GM12878 (cell line): ENCODE measurements at regions not wholly inside any gene's neighbourhood (a gene's known extent, or its start where the extent isn't known, plus 50 kb on each side); places are given as distances from the start of the nearest gene placed in this dataset.

Source experiments
- ATAC-seq: fragments of 200-7000 bp; cut with Tn5 transposase; 3 replicates; pipeline ENCODE4 v1.9.1; 2020; ENCODE audit warnings: mild to moderate bottlenecking, moderate library complexity
- BruUV-seq: library from RNA; stranded (reverse); fragments of 400-500 nt; replicated peaks from 2 replicates; lab custom pipeline; 2021; lab: Mats Ljungman, UMichigan
- CTCF ChIA-PET: fragments of 300-600 bp; sonication (Branson Sonifier 250); formaldehyde crosslinking; extraction: SDS; loops from one replicate; lab custom pipeline; 2021; ENCODE audit warnings: inconsistent platforms; lab: Yijun Ruan, JAX
- POLR2A ChIA-PET: fragments of 350-600 bp; formaldehyde crosslinking; extraction: SDS; loops from one replicate; lab custom pipeline; 2021; ENCODE audit warnings: inconsistent platforms; lab: Charles Lee
- RAD21 ChIA-PET: fragments of 300-600 bp; sonication (Branson Sonifier 250); formaldehyde crosslinking; loops from one replicate; lab custom pipeline; 2023; ENCODE audit warnings: antibody characterized with exemption; ENCODE audit not compliant: unreplicated experiment; lab: Charles Lee
- SMC1A ChIA-PET: fragments of 300-600 bp; sonication (Branson Sonifier 250); formaldehyde crosslinking; loops from one replicate; lab custom pipeline; 2023; ENCODE audit not compliant: unreplicated experiment, uncharacterized antibody; lab: Charles Lee
- DNase-seq: peaks from one replicate; pipeline ENCODE4 v3.0.0-alpha.2; 2011; ENCODE audit warnings: low read depth, low spot score
- FAIRE-seq: peaks from 3 replicates; lab custom pipeline; 2011; peaks lifted over from hg19 to GRCh38; lab: Jason Lieb, UNC
- H2AFZ ChIP-seq: 2 replicates; pipeline ENCODE4 v1.6.0; 2011; ENCODE audit warnings: low read depth, low read length, control low read depth; ENCODE audit not compliant: control insufficient read depth
- H3K27ac ChIP-seq: 2 replicates; pipeline ENCODE4 v1.5.1; 2011; ENCODE audit warnings: control low read depth; ENCODE audit not compliant: control insufficient read depth, insufficient read depth
- H3K27me3 ChIP-seq, 2 experiments: replicated peaks in 1 of 2; 2 replicates each; pipeline versions ENCODE4 v1.6.0 to v1.6.1; 2011; ENCODE audit warnings: low read length in 1 of 2; ENCODE audit not compliant: control insufficient read depth in 2 of 2, insufficient read depth in 2 of 2
- H3K36me3 ChIP-seq, 2 experiments: 2 replicates each; pipeline ENCODE4 v1.5.1; 2011; ENCODE audit warnings: low read length in 1 of 2; ENCODE audit not compliant: control insufficient read depth in 2 of 2, insufficient read depth in 2 of 2
- H3K4me1 ChIP-seq: 2 replicates; pipeline ENCODE4 v1.6.1; 2011; ENCODE audit warnings: mild to moderate bottlenecking, low read length, moderate library complexity, mixed read lengths; ENCODE audit not compliant: control insufficient read depth, insufficient read depth
- H3K4me2 ChIP-seq: 2 replicates; pipeline ENCODE4 v1.6.0; 2011; ENCODE audit warnings: control low read depth; ENCODE audit not compliant: control insufficient read depth, insufficient read depth
- H3K4me3 ChIP-seq: fragments of 200-600 bp; sonication (generic); 2 replicates; pipeline ENCODE4 v1.5.1; 2016
- H3K79me2 ChIP-seq: 2 replicates; pipeline ENCODE4 v1.6.0; 2011; ENCODE audit warnings: low read length; ENCODE audit not compliant: control insufficient read depth, insufficient read depth
- H3K9ac ChIP-seq: 2 replicates; pipeline ENCODE4 v1.8.0; 2011; ENCODE audit warnings: low read length, control low read depth, mixed read lengths; ENCODE audit not compliant: control insufficient read depth, insufficient read depth
- H3K9me3 ChIP-seq: replicated peaks from 3 replicates; pipeline ENCODE4 v1.5.1; 2011; ENCODE audit warnings: mild to moderate bottlenecking, low read length; ENCODE audit not compliant: control insufficient read depth, insufficient read depth
- H4K20me1 ChIP-seq: 2 replicates; pipeline ENCODE4 v1.6.0; 2011; ENCODE audit not compliant: control insufficient read depth, insufficient read depth
- BACH1 ChIP-seq: fragments of 450-650 bp; IDR thresholded peaks from 2 replicates; pipeline ENCODE4 v1.6.1; 2017; ENCODE audit warnings: mild to moderate bottlenecking, borderline replicate concordance
- E2F8 ChIP-seq: fragments of 450-650 bp; IDR thresholded peaks from 2 replicates; pipeline ENCODE4 v1.6.1; 2018; ENCODE audit warnings: mild to moderate bottlenecking, low read depth, moderate library complexity; ENCODE audit not compliant: partially characterized antibody
- HDGF ChIP-seq: fragments of 450-650 bp; IDR thresholded peaks from 2 replicates; pipeline ENCODE4 v1.6.1; 2016; ENCODE audit warnings: antibody characterized with exemption
- JUND ChIP-seq: IDR thresholded peaks from 2 replicates; pipeline ENCODE4 v1.6.1; 2012; ENCODE audit warnings: low read depth, mild to moderate bottlenecking, low read length, improper control_type of control experiment, moderate library complexity
- MYC ChIP-seq: IDR thresholded peaks from 2 replicates; pipeline ENCODE4 v1.6.1; 2011; ENCODE audit warnings: mild to moderate bottlenecking, low read length, moderate library complexity, inconsistent platforms; ENCODE audit not compliant: insufficient read depth, insufficient replicate concordance, insufficient read length, severe bottlenecking
- NR2F1 ChIP-seq: fragments of 450-650 bp; conservative IDR thresholded peaks from 2 replicates; pipeline ENCODE4 v1.6.1; 2017; ENCODE audit warnings: mild to moderate bottlenecking
- NRF1 ChIP-seq: conservative IDR thresholded peaks from 2 replicates; pipeline ENCODE4 v1.6.1; 2011; ENCODE audit warnings: mild to moderate bottlenecking, low read depth, low read length, improper control_type of control experiment
- RUNX3 ChIP-seq: IDR thresholded peaks from 2 replicates; pipeline ENCODE4 v1.6.1; 2012; ENCODE audit warnings: low read length, inconsistent platforms
- SMARCA5 ChIP-seq: fragments of 450-650 bp; IDR thresholded peaks from 2 replicates; pipeline ENCODE4 v1.6.1; 2017; ENCODE audit warnings: mild to moderate bottlenecking
- SREBF2 ChIP-seq: IDR thresholded peaks from 2 replicates; pipeline ENCODE4 v1.6.1; 2012; ENCODE audit warnings: mild to moderate bottlenecking, low read length
- STAT1 ChIP-seq: fragments of 450-650 bp; conservative IDR thresholded peaks from 2 replicates; pipeline ENCODE4 v1.6.1; 2014; ENCODE audit warnings: antibody characterized with exemption, mild to moderate bottlenecking
- WGBS: methylation state at CpG from one replicate; pipeline ENCODE4 v1.1.6; 2016; ENCODE audit warnings: low lambda C conversion rate; ENCODE audit not compliant: insufficient replicate concordance, insufficient coverage; ENCODE audit errors: missing lambda C conversion rate; 5-methylcytosine and 5-hydroxymethylcytosine counted together
- in situ Hi-C: fragments of 300-500 bp; cut with MboI; formaldehyde crosslinking; loops from 9 replicates; pipeline ENCODE4 v1.14.3; 2018; ENCODE audit warnings: mixed read lengths
- intact Hi-C: fragments of 100-400 bp; cut with micrococcal nuclease; formaldehyde crosslinking; loops from one replicate; pipeline ENCODE4 v1.14.2; 2022; ENCODE audit not compliant: unreplicated experiment
- TF ChIP-seq, protein P1 (sequence below): IDR thresholded peaks from 2 replicates; pipeline ENCODE4 v1.6.1; 2012; ENCODE audit warnings: low read length, inconsistent platforms
- TF ChIP-seq, protein P2 (sequence below): fragments of 450-650 bp; IDR thresholded peaks from 2 replicates; pipeline ENCODE4 v1.6.1; 2017; ENCODE audit warnings: low read depth, mild to moderate bottlenecking, moderate library complexity

DNA sequence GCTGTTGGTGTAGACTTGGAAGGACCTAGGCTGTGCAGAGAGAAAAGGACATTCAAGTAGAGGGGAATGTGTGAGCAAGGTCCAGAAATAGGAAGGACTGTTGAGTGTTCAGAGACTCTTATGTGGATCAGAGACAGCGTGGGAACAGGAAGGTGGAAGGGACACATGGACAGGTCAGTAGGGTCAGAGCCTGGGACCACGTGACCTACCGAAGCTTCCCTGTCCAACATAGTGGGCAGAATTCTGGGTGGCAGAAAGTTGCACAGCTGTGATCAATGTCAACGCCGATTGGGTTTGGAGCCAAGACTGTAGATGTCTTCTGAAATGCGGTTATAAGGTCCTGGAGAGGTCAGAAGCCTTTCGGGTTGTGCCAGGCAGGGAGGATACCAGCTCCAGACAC is 195.9 kb upstream of the MKI67 start (continued):
- TF ChIP-seq MYC (no peak), BACH1 (no peak)

DNA sequence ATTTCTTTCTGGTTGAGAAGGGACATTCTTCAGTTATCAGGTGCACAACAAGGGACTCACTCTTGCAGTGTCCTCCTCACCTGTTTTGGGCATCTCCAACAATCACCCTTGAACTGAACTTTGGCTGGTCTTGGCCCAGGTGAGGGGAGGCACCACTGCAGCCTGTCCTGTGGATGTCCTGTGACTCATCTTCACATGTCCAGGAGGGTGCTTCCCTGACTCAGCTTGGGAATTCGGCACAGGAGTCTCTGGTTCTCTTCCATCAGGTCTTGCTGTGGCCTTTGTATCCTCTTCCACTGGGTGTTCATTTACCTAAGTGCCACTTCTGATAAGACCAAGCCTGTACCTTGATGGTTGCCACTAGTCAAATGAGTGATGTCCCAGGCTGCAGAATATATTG is 196.7 kb upstream of the MKI67 start:
- SMC1A ChIA-PET: no interaction called here
- Histone ChIP-seq H3K4me1 (no peaks in the 10 kb centered on the region), H3K4me2 (no peak overlapping the region), H4K20me1 (no peaks in the 10 kb centered on the region), H3K36me3 (no peaks in the 10 kb centered on the region), H2AFZ (no peak overlapping the region), H3K9me3 (no peaks in the 10 kb centered on the region), H3K4me3 (no peak overlapping the region), H3K27me3 (no peaks in the 10 kb centered on the region), H3K27ac (no peak overlapping the region), H3K9ac (no peak overlapping the region), H3K79me2 (no peaks in the 10 kb centered on the region)
- POLR2A ChIA-PET: no interaction called here
- WGBS: 0% methylated on average over 1 of the region's 1 CpG
- no peak for DNase-seq
- no peak for ATAC-seq
- no TSS peak for BruUV-seq
- in situ Hi-C loops: no loop called here
- intact Hi-C loops: no loop called here
- FAIRE-seq: no peak
- RAD21 ChIA-PET: no interaction called here
- TF ChIP-seq HDGF (no peak), NR2F1 (no peak), SMARCA5 (no peak), RUNX3 (no peak), NRF1 (no peak), JUND (no peak), SREBF2 (no peak), E2F8 (no peak), STAT1 (no peak)
- TF ChIP-seq, protein P1, sequence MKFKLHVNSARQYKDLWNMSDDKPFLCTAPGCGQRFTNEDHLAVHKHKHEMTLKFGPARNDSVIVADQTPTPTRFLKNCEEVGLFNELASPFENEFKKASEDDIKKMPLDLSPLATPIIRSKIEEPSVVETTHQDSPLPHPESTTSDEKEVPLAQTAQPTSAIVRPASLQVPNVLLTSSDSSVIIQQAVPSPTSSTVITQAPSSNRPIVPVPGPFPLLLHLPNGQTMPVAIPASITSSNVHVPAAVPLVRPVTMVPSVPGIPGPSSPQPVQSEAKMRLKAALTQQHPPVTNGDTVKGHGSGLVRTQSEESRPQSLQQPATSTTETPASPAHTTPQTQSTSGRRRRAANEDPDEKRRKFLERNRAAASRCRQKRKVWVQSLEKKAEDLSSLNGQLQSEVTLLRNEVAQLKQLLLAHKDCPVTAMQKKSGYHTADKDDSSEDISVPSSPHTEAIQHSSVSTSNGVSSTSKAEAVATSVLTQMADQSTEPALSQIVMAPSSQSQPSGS: no peak
- TF ChIP-seq, protein P2, sequence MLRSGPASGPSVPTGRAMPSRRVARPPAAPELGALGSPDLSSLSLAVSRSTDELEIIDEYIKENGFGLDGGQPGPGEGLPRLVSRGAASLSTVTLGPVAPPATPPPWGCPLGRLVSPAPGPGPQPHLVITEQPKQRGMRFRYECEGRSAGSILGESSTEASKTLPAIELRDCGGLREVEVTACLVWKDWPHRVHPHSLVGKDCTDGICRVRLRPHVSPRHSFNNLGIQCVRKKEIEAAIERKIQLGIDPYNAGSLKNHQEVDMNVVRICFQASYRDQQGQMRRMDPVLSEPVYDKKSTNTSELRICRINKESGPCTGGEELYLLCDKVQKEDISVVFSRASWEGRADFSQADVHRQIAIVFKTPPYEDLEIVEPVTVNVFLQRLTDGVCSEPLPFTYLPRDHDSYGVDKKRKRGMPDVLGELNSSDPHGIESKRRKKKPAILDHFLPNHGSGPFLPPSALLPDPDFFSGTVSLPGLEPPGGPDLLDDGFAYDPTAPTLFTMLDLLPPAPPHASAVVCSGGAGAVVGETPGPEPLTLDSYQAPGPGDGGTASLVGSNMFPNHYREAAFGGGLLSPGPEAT: no peak
- CTCF ChIA-PET: no interaction called here
